Tibial nerve (tissue), 4 donors: ENCODE measurements at regions not wholly inside any gene's neighbourhood (a gene's known extent, or its start where the extent isn't known, plus 50 kb on each side); places are given as distances from the start of the nearest gene placed in this dataset.

Source experiments
- DNase-seq, 2 donors: peaks; one replicate each; pipeline ENCODE4 v3.0.0-alpha.2; 2019; ENCODE audit warnings: low spot score in 2 of 2
- H3K27ac ChIP-seq, 4 donors: fragments of 200-600 bp; sonication (generic) in 3 of 4; one replicate each; pipeline ENCODE4 v1.5.1; 2017 to 2019; ENCODE audit warnings: mild to moderate bottlenecking in 1 of 4
- H3K27me3 ChIP-seq, 2 donors: fragments of 200-600 bp; sonication (generic) in 1 of 2; one replicate each; pipeline versions ENCODE4 v1.5.1 to v1.6.0; 2017 to 2019
- H3K36me3 ChIP-seq, 3 donors: fragments of 200-600 bp; sonication (generic); one replicate each; pipeline ENCODE4 v1.5.1; 2018 to 2019
- H3K4me1 ChIP-seq, 4 donors: fragments of 200-600 bp; sonication (generic) in 3 of 4; one replicate each; pipeline ENCODE4 v1.5.1; 2017 to 2019
- H3K4me3 ChIP-seq, 4 donors: fragments of 200-600 bp; sonication (generic) in 3 of 4; one replicate each; pipeline ENCODE4 v1.5.1; 2017 to 2019; ENCODE audit warnings: mild to moderate bottlenecking in 1 of 4, moderate library complexity in 1 of 4
- H3K9me3 ChIP-seq, 4 donors: fragments of 200-600 bp; sonication (generic) in 3 of 4; one replicate each; pipeline ENCODE4 v1.5.1; 2017 to 2019
- EP300 ChIP-seq, 2 donors: sonication (generic); formaldehyde crosslinking; IDR thresholded peaks; one replicate each; pipeline ENCODE4 v1.6.1; 2017; ENCODE audit warnings: antibody characterized with exemption in 2 of 2, mild to moderate bottlenecking in 1 of 2
- POLR2A ChIP-seq, 2 donors: fragments of 450-650 bp; IDR thresholded peaks; one replicate each; pipeline ENCODE4 v1.6.1; 2017; ENCODE audit warnings: antibody characterized with exemption in 2 of 2, mild to moderate bottlenecking in 2 of 2, moderate library complexity in 2 of 2
- WGBS, 2 donors: methylation state at CpG; one replicate each; pipeline ENCODE4 v1.1.5; 2018; 5-methylcytosine and 5-hydroxymethylcytosine counted together
- TF ChIP-seq, protein P1 (sequence below), 5 experiments: fragments of 200-600 bp in 3 of 5; fragments of 450-650 bp in 2 of 5; sonication (generic) in 3 of 5; IDR thresholded peaks; one replicate each; pipeline ENCODE4 v1.5.1; 2016 to 2019; ENCODE audit warnings: antibody characterized with exemption in 5 of 5, mild to moderate bottlenecking in 3 of 5, moderate library complexity in 2 of 5

DNA sequence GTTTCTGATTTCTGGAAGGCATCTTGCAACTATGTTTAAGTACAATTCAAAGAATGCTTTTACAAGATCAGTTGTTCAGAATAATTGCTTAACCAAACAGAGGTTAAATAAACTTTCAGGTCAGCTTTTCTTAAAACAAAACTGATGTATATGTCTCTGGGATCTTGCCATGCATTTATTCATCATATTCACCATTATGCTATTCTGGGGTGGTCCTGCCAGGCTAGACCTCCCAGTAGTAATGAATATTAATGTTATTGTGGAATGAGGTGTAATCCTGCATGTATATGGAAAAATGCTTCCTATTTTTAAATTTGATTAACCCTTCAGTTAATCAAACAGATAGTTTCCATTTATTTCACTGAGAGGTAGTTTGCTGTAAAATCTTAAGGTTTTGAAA, 129.3 kb upstream of the RGPD4 start:
- Histone ChIP-seq H3K27ac (no peak overlapping the region), H3K9me3 (peaks cover 0 to 3% (median 0%) of the 10 kb centered on the region in 4 donors), H3K36me3 (no peaks in the 10 kb centered on the region), H3K27me3 (no peaks in the 10 kb centered on the region), H3K4me1 (no peaks in the 10 kb centered on the region), H3K4me3 (no peak overlapping the region)
- TF ChIP-seq EP300 (IDR thresholded peaks at IDR 0.05), result no peak
- no peak for TF ChIP-seq POLR2A (IDR thresholded peaks at IDR 0.05)
- TF ChIP-seq, protein P1, sequence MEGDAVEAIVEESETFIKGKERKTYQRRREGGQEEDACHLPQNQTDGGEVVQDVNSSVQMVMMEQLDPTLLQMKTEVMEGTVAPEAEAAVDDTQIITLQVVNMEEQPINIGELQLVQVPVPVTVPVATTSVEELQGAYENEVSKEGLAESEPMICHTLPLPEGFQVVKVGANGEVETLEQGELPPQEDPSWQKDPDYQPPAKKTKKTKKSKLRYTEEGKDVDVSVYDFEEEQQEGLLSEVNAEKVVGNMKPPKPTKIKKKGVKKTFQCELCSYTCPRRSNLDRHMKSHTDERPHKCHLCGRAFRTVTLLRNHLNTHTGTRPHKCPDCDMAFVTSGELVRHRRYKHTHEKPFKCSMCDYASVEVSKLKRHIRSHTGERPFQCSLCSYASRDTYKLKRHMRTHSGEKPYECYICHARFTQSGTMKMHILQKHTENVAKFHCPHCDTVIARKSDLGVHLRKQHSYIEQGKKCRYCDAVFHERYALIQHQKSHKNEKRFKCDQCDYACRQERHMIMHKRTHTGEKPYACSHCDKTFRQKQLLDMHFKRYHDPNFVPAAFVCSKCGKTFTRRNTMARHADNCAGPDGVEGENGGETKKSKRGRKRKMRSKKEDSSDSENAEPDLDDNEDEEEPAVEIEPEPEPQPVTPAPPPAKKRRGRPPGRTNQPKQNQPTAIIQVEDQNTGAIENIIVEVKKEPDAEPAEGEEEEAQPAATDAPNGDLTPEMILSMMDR (IDR thresholded peaks at IDR 0.05), result no peak
- DNase-seq, result no peak

DNA sequence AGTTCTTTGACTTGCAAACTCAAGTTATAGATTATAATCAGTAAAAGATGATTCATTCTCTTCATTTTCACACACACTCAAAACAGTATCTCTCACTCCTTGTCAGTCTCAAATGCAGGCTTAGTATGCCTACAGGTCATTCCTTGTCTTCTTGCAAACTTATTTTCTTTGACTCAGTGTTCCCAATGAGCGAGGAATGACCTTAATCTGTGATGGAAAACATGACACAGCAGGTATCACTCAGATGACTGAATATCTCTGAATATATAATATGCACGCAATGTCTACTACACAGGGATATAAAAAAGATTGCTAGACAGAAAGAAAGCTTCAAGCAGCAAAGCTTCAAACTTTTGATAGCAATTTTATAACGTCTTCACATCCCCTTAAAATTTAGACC, 127.8 kb upstream of the RGPD4 start:
- 78 to 81% methylated on average over 3 of the region's 3 CpGs for WGBS, 2 donors
- no peak overlapping the region for H3K27ac ChIP-seq
- H3K9me3 ChIP-seq, result peaks cover 0 to 3% (median 0%) of the 10 kb centered on the region in 4 donors
- H3K4me3 ChIP-seq, result no peak overlapping the region
- no peaks in the 10 kb centered on the region for H3K27me3 ChIP-seq
- no peaks in the 10 kb centered on the region for H3K36me3 ChIP-seq
- H3K4me1 ChIP-seq, result no peaks in the 10 kb centered on the region
- TF ChIP-seq, protein P1 (IDR thresholded peaks at IDR 0.05), result no peak
- TF ChIP-seq POLR2A (IDR thresholded peaks at IDR 0.05), result no peak
- no peak for TF ChIP-seq EP300 (IDR thresholded peaks at IDR 0.05)
- no peak for DNase-seq

DNA sequence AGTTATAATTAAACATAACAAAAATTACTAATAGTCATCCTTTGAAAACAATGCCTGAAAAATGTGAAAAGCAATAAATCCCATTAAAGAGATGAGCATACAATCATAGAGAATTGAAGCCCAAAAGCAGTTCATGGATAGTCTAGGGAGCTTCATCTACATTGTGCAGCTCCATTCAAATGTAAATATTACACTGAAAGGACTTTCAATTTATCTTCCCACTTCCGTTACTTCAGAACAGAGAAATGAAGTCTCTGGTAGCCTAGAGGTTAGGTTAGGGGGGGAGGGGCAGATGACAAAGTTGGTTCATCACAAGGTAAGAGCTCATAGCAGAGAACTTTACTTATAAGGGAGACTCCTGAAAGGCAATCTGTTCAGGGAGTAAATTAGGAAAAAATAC, 126.6 kb upstream of the RGPD4 start:
- no peaks in the 10 kb centered on the region for H3K36me3 ChIP-seq
- H3K27ac ChIP-seq, result no peak overlapping the region
- no peaks in the 10 kb centered on the region for H3K27me3 ChIP-seq
- WGBS, 2 donors, result 81 to 94% methylated on average over 1 of the region's 1 CpG
- DNase-seq, result no peak
- no peaks in the 10 kb centered on the region for H3K4me1 ChIP-seq
- H3K9me3 ChIP-seq, result peaks cover 0 to 3% (median 0%) of the 10 kb centered on the region in 4 donors
- H3K4me3 ChIP-seq, result no peak overlapping the region
- no peak for TF ChIP-seq POLR2A (IDR thresholded peaks at IDR 0.05)
- no peak for TF ChIP-seq EP300 (IDR thresholded peaks at IDR 0.05)
- TF ChIP-seq, protein P1 (IDR thresholded peaks at IDR 0.05), result no peak

DNA sequence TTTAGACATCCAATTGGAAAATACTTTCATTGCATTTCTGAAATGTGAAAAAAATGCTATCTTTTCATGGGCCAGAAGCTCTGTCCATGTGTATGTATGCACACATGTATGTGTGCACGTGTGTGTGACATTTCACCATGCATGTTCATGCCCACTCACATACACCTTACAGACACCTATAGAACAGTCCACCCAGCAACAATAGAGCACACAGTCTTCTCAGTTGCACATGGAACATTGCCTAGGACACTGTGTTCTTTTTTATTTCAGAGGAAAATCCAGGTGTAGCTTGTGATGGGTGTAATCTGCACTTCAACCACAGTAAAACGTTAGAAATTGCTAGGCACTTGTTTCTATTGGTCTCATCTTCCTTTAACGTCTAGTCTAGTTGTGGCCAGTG, 114.8 kb upstream of the RGPD4 start:
- Histone ChIP-seq H3K4me1 (no peaks in the 10 kb centered on the region), H3K27ac (no peak overlapping the region), H3K4me3 (no peak overlapping the region), H3K36me3 (no peaks in the 10 kb centered on the region), H3K27me3 (no peaks in the 10 kb centered on the region), H3K9me3 (peaks cover 0 to 3% (median 0%) of the 10 kb centered on the region in 4 donors)
- DNase-seq, result no peak
- TF ChIP-seq, protein P1 (IDR thresholded peaks at IDR 0.05), result no peak
- TF ChIP-seq EP300 (IDR thresholded peaks at IDR 0.05) (no peak), POLR2A (IDR thresholded peaks at IDR 0.05) (no peak)
- 76 to 82% methylated on average over 3 of the region's 3 CpGs for WGBS, 2 donors

DNA sequence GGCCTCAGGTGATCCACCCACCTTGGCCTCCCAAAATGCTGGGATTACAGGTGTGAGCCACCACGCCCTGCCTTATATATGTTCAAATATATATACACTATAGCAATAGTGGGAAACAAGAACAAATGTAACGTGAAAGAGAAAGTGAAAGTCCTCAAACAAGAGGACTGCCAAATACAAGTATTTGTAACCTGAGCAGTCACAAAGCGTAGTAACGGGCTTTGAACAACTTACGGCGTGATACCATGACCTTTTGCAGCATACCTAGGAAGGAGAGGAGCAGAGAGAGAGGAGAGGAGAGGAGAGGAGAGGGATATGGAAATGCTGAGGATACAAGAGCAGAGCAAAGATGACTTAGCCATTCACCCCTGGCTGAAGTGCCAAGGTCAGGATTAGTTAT, 113.8 kb upstream of the RGPD4 start:
- no peaks in the 10 kb centered on the region for H3K27me3 ChIP-seq
- peaks cover 0 to 3% (median 0%) of the 10 kb centered on the region in 4 donors for H3K9me3 ChIP-seq
- TF ChIP-seq POLR2A (IDR thresholded peaks at IDR 0.05), result no peak
- TF ChIP-seq, protein P1 (IDR thresholded peaks at IDR 0.05), result no peak
- no peak for TF ChIP-seq EP300 (IDR thresholded peaks at IDR 0.05)
- H3K4me1 ChIP-seq, result no peaks in the 10 kb centered on the region
- H3K36me3 ChIP-seq, result no peaks in the 10 kb centered on the region
- H3K4me3 ChIP-seq, result peak overlapping the region in 2 of 4 donors; percentile 1 to 12
- WGBS, 2 donors, result 76 to 83% methylated on average over 6 of the region's 6 CpGs
- DNase-seq, result no peak
- no peak overlapping the region for H3K27ac ChIP-seq
